GM21737 (cell line): ENCODE measurements at regions not wholly inside any gene's neighbourhood (a gene's known extent, or its start where the extent isn't known, plus 50 kb on each side); places are given as distances from the start of the nearest gene placed in this dataset.
"Not testable (repeated sequence)": the region's sequence is repeated elsewhere in the genome, so short reads cannot be mapped to it uniquely, and the experiment has no call there.

Source experiments
- ATAC-seq: cut with Tn5 transposase; IDR thresholded peaks from one replicate; pipeline ENCODE4 v1.9.1; 2021; ENCODE audit warnings: mild to moderate bottlenecking, moderate library complexity; ENCODE audit not compliant: unreplicated experiment

GRCh38 chr19:28545397-28545796 is 667.6 kb downstream of the UQCRFS1 start:
- not testable (repeated sequence) for ATAC-seq

GRCh38 chr19:28544451-28545261 is 668.3 kb downstream of the UQCRFS1 start:
- no peak for ATAC-seq

DNA sequence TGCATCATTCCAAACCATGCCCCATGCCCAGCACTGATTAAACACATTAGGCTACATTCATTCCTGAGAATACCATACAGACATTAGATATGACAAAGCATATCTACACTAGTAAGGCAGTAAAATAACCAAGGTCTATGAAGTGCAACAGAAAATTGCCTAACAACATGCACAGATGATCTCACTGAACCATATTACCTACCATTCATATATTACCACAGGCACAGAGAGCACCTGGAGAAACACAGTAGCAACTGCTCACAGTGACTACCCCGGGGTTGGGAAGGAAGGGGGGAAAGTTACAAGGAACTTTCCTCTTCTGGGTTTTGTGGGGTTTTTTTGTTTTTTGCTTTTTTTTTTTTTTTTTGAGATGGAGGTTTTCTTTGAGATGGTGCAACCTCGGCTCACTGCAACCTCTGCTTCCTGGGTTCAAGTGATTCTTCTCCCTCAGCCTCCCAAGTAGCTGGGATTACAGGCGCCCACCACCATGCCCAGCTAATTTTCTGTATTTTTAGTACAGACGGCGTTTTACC is 669.6 kb downstream of the UQCRFS1 start:
- ATAC-seq: peak; percentile 20

- peak; percentile 60 for ATAC-seq
Measured at GRCh38 chr19:28542394-28543243, 670.3 kb downstream of the UQCRFS1 start.

DNA sequence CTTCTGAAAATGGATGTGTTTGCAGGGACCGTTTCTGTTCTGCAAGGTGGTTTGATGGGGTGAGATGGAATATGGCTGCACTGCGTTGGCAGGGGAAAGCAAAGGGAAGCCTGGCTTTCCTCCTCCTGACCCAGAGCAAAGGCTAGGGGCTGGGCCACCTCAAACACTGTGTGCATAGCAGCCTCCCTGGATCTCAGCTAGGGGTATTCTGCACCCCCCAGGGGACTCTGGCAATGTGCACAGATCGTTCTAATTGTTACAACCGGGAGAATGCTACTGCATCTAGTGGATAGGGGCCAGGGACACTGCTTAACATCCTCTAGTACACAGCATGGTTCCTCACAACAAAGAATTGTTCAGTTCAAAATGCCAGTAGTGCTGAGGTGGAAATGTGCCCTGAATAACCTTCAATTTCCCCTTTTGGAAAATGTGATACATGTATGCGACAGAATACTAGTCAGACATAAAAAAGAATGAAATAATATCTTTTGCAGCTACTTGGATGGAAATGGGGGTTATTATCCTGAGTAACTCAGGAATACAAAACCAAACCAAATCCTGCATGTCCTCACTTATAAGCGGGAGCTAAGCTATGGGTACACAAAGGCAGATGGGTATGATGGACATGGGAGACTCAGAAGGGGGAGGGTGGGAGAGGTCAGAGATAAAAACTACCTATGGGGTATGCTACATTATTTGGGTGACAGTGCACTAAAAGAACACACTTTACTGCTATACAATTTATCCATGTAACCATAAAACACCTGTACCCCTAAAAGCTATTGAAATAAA is 671.2 kb downstream of the UQCRFS1 start:
- no peak for ATAC-seq

- no peak for ATAC-seq
Measured at GRCh38 chr19:28541029-28541428, 671.9 kb downstream of the UQCRFS1 start.

DNA sequence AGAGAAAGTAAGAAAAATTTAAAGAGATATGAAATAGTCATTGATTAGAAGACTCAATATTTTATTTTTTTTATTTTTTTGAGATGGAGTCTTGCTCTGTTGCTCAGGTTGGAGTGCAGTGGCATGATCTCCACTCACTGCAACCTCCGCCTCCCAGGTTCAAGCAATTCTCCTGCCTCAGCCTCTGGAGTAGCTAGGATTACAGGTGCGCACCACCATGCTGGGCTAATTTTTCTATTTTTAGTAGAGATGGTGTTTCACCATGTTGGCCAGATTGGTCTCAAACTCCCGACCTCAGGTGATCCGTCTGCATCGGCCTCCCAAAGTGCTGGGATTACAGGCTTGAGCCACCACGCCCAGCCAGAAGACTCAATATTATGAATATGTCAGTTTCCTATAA is 672.6 kb downstream of the UQCRFS1 start:
- ATAC-seq: not testable (repeated sequence)

GRCh38 chr19:28539759-28540158 is 673.2 kb downstream of the UQCRFS1 start:
- no peak for ATAC-seq

DNA sequence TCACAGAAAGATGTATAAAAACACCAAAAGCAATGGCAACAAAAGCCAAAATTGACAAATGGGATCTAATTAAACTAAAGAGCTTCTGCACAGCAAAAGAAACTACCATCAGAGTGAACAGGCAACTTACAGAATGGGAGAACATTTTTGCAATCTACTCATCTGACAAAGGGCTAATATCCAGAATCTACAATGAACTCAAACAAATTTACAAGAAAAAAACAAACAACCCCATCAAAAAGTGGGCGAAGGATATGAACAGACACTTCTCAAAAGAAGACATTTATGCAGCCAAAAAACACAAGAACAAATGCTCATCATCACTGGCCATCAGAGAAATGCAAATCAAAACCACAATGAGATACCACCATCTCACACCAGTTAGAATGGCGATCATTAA is 674.4 kb downstream of the UQCRFS1 start:
- not testable (repeated sequence) for ATAC-seq

DNA sequence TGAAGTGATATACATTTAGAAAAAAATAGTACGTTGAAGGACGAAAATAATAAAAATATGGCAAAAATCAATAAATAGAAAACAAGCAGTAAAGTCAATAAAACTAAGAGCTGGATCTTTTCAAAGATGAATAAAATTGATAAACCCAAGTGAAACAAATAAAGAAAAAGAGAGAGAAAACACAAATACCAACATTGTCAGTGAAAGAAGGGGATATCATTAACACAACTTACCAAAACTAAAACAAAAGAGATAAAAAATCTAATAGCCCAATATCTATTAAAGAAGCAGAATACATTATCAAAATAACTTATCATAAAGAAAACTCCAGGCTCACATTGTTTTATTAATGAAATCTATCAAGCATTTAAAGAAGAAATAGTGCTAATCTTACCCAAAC is 675.1 kb downstream of the UQCRFS1 start:
- no peak for ATAC-seq

GRCh38 chr19:28537079-28537478 is 675.9 kb downstream of the UQCRFS1 start:
- ATAC-seq: no peak

DNA sequence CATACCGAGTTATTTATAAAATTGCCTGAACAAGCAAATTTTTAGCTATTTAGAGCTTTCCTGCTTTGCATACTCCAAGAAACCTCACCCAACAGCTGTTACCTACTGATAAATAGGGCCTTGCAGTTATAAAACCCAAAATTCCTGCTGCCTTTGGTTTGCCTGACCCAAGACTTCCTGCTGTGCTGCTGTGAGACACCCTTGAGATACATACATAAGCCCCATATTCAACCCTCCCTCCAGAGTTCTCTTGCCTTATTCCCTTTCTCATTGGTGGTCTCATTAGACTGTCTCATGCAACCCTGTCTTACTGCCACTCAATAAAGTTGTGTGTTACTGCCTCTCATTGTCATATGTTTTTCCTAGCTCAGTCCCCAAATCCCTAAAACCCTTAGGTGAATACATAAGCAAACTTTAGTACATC is 677.6 kb downstream of the UQCRFS1 start:
- no peak for ATAC-seq

- no peak for ATAC-seq
Measured at GRCh38 chr19:28534766-28535351, 678.1 kb downstream of the UQCRFS1 start.

- ATAC-seq: no peak
Measured at GRCh38 chr19:28532765-28533341, 680.1 kb downstream of the UQCRFS1 start.

- no peak for ATAC-seq
Measured at GRCh38 chr19:28531979-28532378, 681.0 kb downstream of the UQCRFS1 start.

DNA sequence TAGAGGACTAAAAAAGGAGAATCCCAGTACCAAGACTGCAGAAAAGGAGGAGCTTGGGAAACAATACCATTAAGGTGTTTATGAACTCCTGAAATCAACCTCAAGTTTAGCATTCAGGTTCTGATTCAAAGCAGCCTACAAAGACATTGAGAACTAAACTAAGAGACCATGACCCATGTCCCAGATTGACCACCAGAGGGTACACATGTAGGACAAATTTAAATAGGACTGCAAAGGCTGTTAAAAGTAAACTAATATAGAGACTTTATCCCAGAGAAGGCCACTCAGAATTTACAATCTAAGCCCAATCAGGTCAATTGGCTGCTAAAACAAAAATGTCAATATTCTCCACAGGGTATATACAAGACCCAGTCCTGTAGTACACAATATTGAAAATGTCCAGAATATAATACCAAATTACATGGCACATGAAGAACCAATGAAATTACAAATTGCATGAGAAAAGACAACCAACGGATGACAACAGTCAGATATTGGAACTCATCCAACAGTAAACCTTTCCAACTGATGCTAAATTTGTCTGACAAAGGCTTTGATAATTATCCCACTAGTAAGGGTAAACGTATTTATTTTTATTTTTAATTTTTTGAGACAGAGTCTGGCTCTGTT is 682.4 kb downstream of the UQCRFS1 start:
- no peak for ATAC-seq

DNA sequence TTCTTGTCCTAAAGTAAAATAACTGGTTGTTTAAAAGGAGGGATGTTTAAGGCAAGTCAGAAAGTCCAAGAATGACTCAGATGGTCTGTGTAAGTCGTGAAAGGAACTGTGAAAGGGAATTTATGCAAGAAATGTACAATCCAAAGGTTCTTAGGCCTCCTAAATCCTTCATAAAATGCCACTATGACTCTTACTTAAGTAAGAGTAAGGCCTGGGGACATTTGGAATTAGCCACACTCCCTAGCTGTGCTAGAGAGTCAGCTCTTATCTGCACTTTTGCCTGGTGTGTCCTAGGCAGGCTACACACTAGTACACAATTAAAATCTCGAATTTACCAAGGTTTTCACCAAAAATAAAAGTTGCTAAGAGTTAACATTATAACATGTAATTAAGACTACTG is 686.9 kb downstream of the UQCRFS1 start:
- ATAC-seq: no peak

GRCh38 chr19:28523619-28524018 is 689.3 kb downstream of the UQCRFS1 start:
- ATAC-seq: no peak

- ATAC-seq: no peak
Measured at GRCh38 chr19:28522545-28522922, 690.4 kb downstream of the UQCRFS1 start.
